ENCODE measurements at regions not wholly inside any gene's neighbourhood (a gene's known extent, or its start where the extent isn't known, plus 50 kb on each side); places are given as distances from the start of the nearest gene placed in this dataset.
"Not testable (repeated sequence)": the region's sequence is repeated elsewhere in the genome, so short reads cannot be mapped to it uniquely, and the experiment has no call there.

- not testable (repeated sequence) for ATAC-seq (ENCODE audit: low read depth); H3K9me3 ChIP-seq (ENCODE audit: severe bottlenecking); H3K36me3 ChIP-seq (ENCODE audit: low read depth); DNase-seq (ENCODE audit: low spot score); H3K27me3 ChIP-seq (ENCODE audit: insufficient read depth, poor library complexity, severe bottlenecking); H3K4me3 ChIP-seq (ENCODE audit: severe bottlenecking); H3K27ac ChIP-seq (ENCODE audit: poor library complexity, severe bottlenecking); H3K4me1 ChIP-seq (ENCODE audit: insufficient read depth, poor library complexity, severe bottlenecking)
- TF ChIP-seq CTCF (IDR thresholded peaks at IDR 0.05; ENCODE audit: poor library complexity, severe bottlenecking): peak; percentile 42
These were observed 181.4 kb upstream of the NDUFV2 start for GRCh38 chr18:8920856-8921787.

GRCh38 chr18:8926464-8926863, 176.0 kb upstream of the NDUFV2 start:
- Histone ChIP-seq H3K4me1 (ENCODE audit: insufficient read depth, poor library complexity, severe bottlenecking) (no peaks in the 10 kb centered on the region), H3K27me3 (ENCODE audit: insufficient read depth, poor library complexity, severe bottlenecking) (no peaks in the 10 kb centered on the region), H3K9me3 (ENCODE audit: severe bottlenecking) (peaks cover 7% of the 10 kb centered on the region), H3K27ac (ENCODE audit: poor library complexity, severe bottlenecking) (no peak overlapping the region), H3K4me3 (ENCODE audit: severe bottlenecking) (no peak overlapping the region), H3K36me3 (ENCODE audit: low read depth) (no peaks in the 10 kb centered on the region)
- DNase-seq (ENCODE audit: low spot score) (no peak), ATAC-seq (ENCODE audit: low read depth) (no peak)
- TF ChIP-seq CTCF (IDR thresholded peaks at IDR 0.05; ENCODE audit: poor library complexity, severe bottlenecking): no peak

GRCh38 chr18:8928044-8928443, 174.5 kb upstream of the NDUFV2 start:
- Histone ChIP-seq H3K4me3 (ENCODE audit: severe bottlenecking) (no peak overlapping the region), H3K4me1 (ENCODE audit: insufficient read depth, poor library complexity, severe bottlenecking) (no peaks in the 10 kb centered on the region), H3K27ac (ENCODE audit: poor library complexity, severe bottlenecking) (no peak overlapping the region), H3K36me3 (ENCODE audit: low read depth) (no peaks in the 10 kb centered on the region), H3K9me3 (ENCODE audit: severe bottlenecking) (peaks cover 7% of the 10 kb centered on the region), H3K27me3 (ENCODE audit: insufficient read depth, poor library complexity, severe bottlenecking) (no peaks in the 10 kb centered on the region)
- TF ChIP-seq CTCF (IDR thresholded peaks at IDR 0.05; ENCODE audit: poor library complexity, severe bottlenecking): no peak
- DNase-seq (ENCODE audit: low spot score): no peak
- ATAC-seq (ENCODE audit: low read depth): no peak

- Histone ChIP-seq H3K27ac (ENCODE audit: poor library complexity, severe bottlenecking) (no peak overlapping the region), H3K4me3 (ENCODE audit: severe bottlenecking) (no peak overlapping the region), H3K36me3 (ENCODE audit: low read depth) (no peaks in the 10 kb centered on the region), H3K9me3 (ENCODE audit: severe bottlenecking) (peaks cover 7% of the 10 kb centered on the region), H3K27me3 (ENCODE audit: insufficient read depth, poor library complexity, severe bottlenecking) (no peaks in the 10 kb centered on the region), H3K4me1 (ENCODE audit: insufficient read depth, poor library complexity, severe bottlenecking) (no peaks in the 10 kb centered on the region)
- TF ChIP-seq CTCF (IDR thresholded peaks at IDR 0.05; ENCODE audit: poor library complexity, severe bottlenecking): no peak
- DNase-seq (ENCODE audit: low spot score) (no peak), ATAC-seq (ENCODE audit: low read depth) (no peak)
These were observed 173.4 kb upstream of the NDUFV2 start for GRCh38 chr18:8928847-8929780.

Measured in RWPE2 (cell line).